Smooth muscle cell (in vitro differentiated cells): ENCODE measurements at regions not wholly inside any gene's neighbourhood (a gene's known extent, or its start where the extent isn't known, plus 50 kb on each side); places are given as distances from the start of the nearest gene placed in this dataset.

Experiments used
- DNase-seq: peaks from one replicate; lab custom pipeline; 2025; ENCODE audit not compliant: unreplicated experiment; lab: John Stamatoyannopoulos, UW
- H2AFZ ChIP-seq: fragments of 200-600 bp; sonication (generic); 2 replicates; pipeline ENCODE4 v1.6.0; 2016; ENCODE audit warnings: antibody characterized with exemption, low read depth, mild to moderate bottlenecking
- H3F3A ChIP-seq: fragments of 200-600 bp; sonication (generic); 2 replicates; pipeline ENCODE4 v1.6.0; 2017; ENCODE audit warnings: antibody characterized with exemption, low read depth
- H3K27ac ChIP-seq: fragments of 200-600 bp; sonication (generic); 2 replicates; pipeline ENCODE4 v1.5.1; 2016; ENCODE audit warnings: low read depth, mild to moderate bottlenecking
- H3K27me3 ChIP-seq: fragments of 200-600 bp; sonication (generic); 2 replicates; pipeline ENCODE4 v1.6.1; 2016; ENCODE audit warnings: low read depth, mild to moderate bottlenecking
- H3K36me3 ChIP-seq: fragments of 200-600 bp; sonication (generic); 2 replicates; pipeline ENCODE4 v1.5.1; 2016; ENCODE audit warnings: low read depth
- H3K4me1 ChIP-seq: fragments of 200-600 bp; sonication (generic); 2 replicates; pipeline ENCODE4 v1.5.1; 2016; ENCODE audit warnings: low read depth
- H3K4me2 ChIP-seq: fragments of 200-600 bp; sonication (generic); 2 replicates; pipeline ENCODE4 v1.6.0; 2016; ENCODE audit warnings: mild to moderate bottlenecking
- H3K4me3 ChIP-seq: fragments of 200-600 bp; sonication (generic); 2 replicates; pipeline ENCODE4 v1.5.1; 2016; ENCODE audit warnings: mild to moderate bottlenecking
- H3K79me2 ChIP-seq: fragments of 200-600 bp; sonication (generic); 2 replicates; pipeline ENCODE4 v1.6.0; 2016; ENCODE audit warnings: low read depth, mild to moderate bottlenecking
- H3K9ac ChIP-seq: fragments of 200-600 bp; sonication (generic); 2 replicates; pipeline ENCODE4 v1.6.0; 2016; ENCODE audit warnings: low read depth
- H3K9me3 ChIP-seq: fragments of 200-600 bp; sonication (generic); replicated peaks from 2 replicates; pipeline ENCODE4 v1.5.1; 2016; ENCODE audit warnings: low read depth
- H4K20me1 ChIP-seq: fragments of 200-600 bp; sonication (generic); 2 replicates; pipeline ENCODE4 v1.6.0; 2016; ENCODE audit warnings: low read depth
- WGBS: methylation state at CpG from one replicate; pipeline ENCODE4 v1.1.7; 2016; ENCODE audit warnings: low lambda C conversion rate; 5-methylcytosine and 5-hydroxymethylcytosine counted together
- TF ChIP-seq, protein P1 (sequence below): fragments of 200-600 bp; sonication (generic); IDR thresholded peaks from 2 replicates; pipeline ENCODE4 v1.5.1; 2017; ENCODE audit warnings: borderline replicate concordance, mild to moderate bottlenecking, antibody characterized with exemption; ENCODE audit not compliant: insufficient read depth, poor library complexity, severe bottlenecking

DNA sequence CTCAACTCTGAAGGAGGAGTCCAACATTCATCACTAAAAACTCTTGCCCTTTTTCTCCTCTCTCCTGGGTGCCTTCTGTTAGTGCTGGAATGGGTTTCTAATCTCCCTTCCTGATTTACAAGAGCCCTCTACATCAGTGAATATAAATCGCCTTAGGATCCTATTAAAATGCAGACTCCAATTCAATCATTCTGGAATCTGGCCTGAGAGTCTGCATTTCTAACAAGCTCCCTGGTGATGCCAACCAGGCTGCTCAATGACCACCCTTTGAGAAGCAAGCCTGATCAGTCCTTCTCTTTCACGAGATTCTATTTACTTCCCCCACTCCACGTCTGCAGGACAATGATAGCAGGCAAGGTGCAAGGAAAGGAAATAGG lies 72.8 kb upstream of the E2F3 start:
- 62% methylated on average over 3 of the region's 3 CpGs for WGBS
- H3K36me3 ChIP-seq: no peaks in the 10 kb centered on the region
- H3K79me2 ChIP-seq: no peaks in the 10 kb centered on the region

DNA sequence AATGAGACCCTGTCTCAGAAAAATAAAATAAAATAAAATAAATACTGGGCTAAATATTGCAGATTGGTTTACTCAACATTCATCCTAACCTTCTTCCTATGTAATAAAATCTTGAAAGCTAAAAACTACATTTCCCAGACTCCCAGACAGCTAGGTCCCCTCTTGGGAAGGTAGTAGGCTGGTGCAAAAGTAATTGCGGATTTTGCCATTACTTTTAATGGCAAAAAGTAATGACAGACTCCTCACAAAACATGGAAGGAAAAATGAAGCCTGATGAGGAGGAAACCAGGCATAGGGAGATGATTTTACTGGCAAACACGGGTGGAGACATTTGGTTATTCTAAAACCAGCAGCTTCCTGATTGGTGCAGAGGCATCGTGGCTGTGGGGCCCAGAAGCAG lies 70.6 kb upstream of the E2F3 start:
- Histone ChIP-seq H3K36me3 (no peaks in the 10 kb centered on the region), H3K9me3 (no peaks in the 10 kb centered on the region), H3K4me1 (no peaks in the 10 kb centered on the region), H3K27me3 (no peaks in the 10 kb centered on the region), H4K20me1 (no peaks in the 10 kb centered on the region), H3K9ac (no peak overlapping the region), H2AFZ (no peak overlapping the region), H3F3A (no peaks in the 10 kb centered on the region), H3K4me2 (no peak overlapping the region), H3K4me3 (no peak overlapping the region), H3K79me2 (no peaks in the 10 kb centered on the region), H3K27ac (no peak overlapping the region)
- TF ChIP-seq, protein P1, sequence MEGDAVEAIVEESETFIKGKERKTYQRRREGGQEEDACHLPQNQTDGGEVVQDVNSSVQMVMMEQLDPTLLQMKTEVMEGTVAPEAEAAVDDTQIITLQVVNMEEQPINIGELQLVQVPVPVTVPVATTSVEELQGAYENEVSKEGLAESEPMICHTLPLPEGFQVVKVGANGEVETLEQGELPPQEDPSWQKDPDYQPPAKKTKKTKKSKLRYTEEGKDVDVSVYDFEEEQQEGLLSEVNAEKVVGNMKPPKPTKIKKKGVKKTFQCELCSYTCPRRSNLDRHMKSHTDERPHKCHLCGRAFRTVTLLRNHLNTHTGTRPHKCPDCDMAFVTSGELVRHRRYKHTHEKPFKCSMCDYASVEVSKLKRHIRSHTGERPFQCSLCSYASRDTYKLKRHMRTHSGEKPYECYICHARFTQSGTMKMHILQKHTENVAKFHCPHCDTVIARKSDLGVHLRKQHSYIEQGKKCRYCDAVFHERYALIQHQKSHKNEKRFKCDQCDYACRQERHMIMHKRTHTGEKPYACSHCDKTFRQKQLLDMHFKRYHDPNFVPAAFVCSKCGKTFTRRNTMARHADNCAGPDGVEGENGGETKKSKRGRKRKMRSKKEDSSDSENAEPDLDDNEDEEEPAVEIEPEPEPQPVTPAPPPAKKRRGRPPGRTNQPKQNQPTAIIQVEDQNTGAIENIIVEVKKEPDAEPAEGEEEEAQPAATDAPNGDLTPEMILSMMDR: no peak
- DNase-seq: no peak
- 72% methylated on average over 3 of the region's 3 CpGs for WGBS

More for the DNA sequence above, 72.8 kb upstream of the E2F3 start:
- Histone ChIP-seq H3K27ac (no peak overlapping the region), H3K27me3 (no peaks in the 10 kb centered on the region), H3K4me2 (no peak overlapping the region), H4K20me1 (no peaks in the 10 kb centered on the region), H3F3A (no peaks in the 10 kb centered on the region), H3K4me1 (no peaks in the 10 kb centered on the region), H3K4me3 (no peak overlapping the region), H3K9me3 (no peaks in the 10 kb centered on the region), H2AFZ (no peak overlapping the region), H3K9ac (no peak overlapping the region)
- no peak for DNase-seq
- TF ChIP-seq, protein P1: no peak

GRCh38 chr6:20331625-20332024 lies 70.1 kb upstream of the E2F3 start:
- H3K4me3 ChIP-seq: no peak overlapping the region
- whole genome bisulfite sequencing: 93% methylated on average over 5 of the region's 5 CpGs
- DNase-seq: no peak
- H3K4me2 ChIP-seq: no peak overlapping the region
- TF ChIP-seq, protein P1: no peak
- no peaks in the 10 kb centered on the region for H3K4me1 ChIP-seq
- H3K27ac ChIP-seq: no peak overlapping the region
- no peaks in the 10 kb centered on the region for H3F3A ChIP-seq
- no peaks in the 10 kb centered on the region for H3K27me3 ChIP-seq
- H3K9ac ChIP-seq: no peak overlapping the region
- no peaks in the 10 kb centered on the region for H3K36me3 ChIP-seq
- no peaks in the 10 kb centered on the region for H4K20me1 ChIP-seq
- H2AFZ ChIP-seq: no peak overlapping the region
- no peaks in the 10 kb centered on the region for H3K79me2 ChIP-seq
- no peaks in the 10 kb centered on the region for H3K9me3 ChIP-seq

DNA sequence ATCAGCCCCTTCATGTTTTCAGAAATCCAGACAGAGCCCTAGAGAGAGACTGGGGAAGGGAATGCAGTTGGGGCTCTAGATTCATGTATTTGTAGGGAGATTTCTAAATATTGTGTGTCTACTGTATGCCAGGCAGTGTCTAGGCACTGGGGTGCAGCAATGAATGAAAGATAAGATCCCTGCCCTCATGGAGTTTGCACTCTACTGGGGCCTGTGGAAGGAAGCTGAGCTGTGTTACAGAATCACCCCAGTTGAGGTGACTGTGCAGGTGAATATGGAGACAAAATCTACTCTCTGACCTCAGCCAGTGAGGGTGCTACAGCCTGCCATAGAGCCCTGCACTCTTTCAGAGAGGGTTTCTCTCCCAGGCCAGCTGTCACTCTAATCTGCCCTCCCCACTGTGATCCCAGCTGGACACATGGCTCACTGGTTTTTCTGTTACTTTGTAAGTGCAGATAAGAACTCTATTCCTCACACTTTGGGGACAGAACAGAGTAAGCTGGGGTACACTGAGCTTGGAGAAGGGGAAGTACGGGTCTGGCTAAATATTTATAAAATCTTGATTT lies 69.2 kb upstream of the E2F3 start:
- no peak overlapping the region for H2AFZ ChIP-seq
- WGBS: 89% methylated on average over 1 of the region's 1 CpG
- no peaks in the 10 kb centered on the region for H3F3A ChIP-seq
- no peaks in the 10 kb centered on the region for H3K79me2 ChIP-seq
- no peaks in the 10 kb centered on the region for H3K36me3 ChIP-seq
- no peaks in the 10 kb centered on the region for H3K9me3 ChIP-seq
- H3K9ac ChIP-seq: no peak overlapping the region
- no peak overlapping the region for H3K27ac ChIP-seq
- no peaks in the 10 kb centered on the region for H3K27me3 ChIP-seq
- no peak overlapping the region for H3K4me3 ChIP-seq
- no peak overlapping the region for H3K4me2 ChIP-seq
- H3K4me1 ChIP-seq: no peaks in the 10 kb centered on the region
- no peaks in the 10 kb centered on the region for H4K20me1 ChIP-seq
- TF ChIP-seq, protein P1: no peak
- DNase-seq: no peak
